HUDEP-2 (cell line): ENCODE measurements at regions not wholly inside any gene's neighbourhood (a gene's known extent, or its start where the extent isn't known, plus 50 kb on each side); places are given as distances from the start of the nearest gene placed in this dataset.
"Not testable (repeated sequence)": the region's sequence is repeated elsewhere in the genome, so short reads cannot be mapped to it uniquely, and the experiment has no call there.

Experiments
- DNase-seq, 76 experiments: peaks; one replicate each; lab custom pipeline; 2025; ENCODE audit not compliant: unreplicated experiment in 76 of 76; lab: John Stamatoyannopoulos, UW

DNA sequence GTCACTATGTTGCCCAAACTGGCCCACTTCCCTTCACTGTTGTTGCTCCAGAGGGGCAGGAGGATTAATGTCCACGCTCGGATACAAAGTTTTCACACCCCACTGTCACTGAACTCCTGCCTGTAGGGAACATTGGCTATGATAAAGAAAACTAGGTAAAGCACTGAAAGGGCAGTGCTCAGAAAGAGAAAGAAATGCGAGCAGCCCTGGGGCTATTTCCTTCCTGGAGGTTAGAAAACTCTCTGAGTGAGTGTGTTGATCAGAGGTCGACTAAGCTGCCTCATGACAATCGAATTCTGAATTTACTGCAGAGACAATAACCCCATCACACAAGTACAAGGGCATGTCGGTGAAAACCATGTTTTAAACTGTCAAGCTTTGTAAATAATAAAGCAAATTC, 227.2 kb upstream of the PITRM1 start:
- no peak for DNase-seq

GRCh38 chr10:3398825-3399646, 226.5 kb upstream of the PITRM1 start:
- DNase-seq: no peak

- no peak for DNase-seq
Measured at GRCh38 chr10:3397846-3398245, 225.3 kb upstream of the PITRM1 start.

- no peak for DNase-seq
Measured at GRCh38 chr10:3397231-3397630, 224.6 kb upstream of the PITRM1 start.

DNA sequence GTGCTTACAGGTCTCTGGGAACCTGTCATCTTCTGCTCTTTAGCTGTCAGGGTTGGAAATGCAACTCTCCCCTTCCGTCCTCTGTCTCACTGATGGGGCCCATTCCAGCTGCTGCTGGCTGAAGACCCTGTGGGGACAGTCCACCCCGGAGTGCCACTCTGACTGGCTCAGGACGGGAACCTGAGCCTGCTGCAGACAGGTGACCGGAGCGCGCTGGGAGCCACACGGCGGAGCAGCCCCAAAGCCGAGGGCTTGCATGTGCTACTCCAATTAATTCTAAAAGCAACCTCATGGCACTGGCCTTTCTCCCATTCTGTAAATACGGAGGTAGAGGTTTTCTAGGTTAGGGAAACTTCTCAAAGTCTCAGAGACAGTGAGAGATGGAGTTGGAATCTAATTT, 223.5 kb upstream of the PITRM1 start:
- no peak for DNase-seq

DNA sequence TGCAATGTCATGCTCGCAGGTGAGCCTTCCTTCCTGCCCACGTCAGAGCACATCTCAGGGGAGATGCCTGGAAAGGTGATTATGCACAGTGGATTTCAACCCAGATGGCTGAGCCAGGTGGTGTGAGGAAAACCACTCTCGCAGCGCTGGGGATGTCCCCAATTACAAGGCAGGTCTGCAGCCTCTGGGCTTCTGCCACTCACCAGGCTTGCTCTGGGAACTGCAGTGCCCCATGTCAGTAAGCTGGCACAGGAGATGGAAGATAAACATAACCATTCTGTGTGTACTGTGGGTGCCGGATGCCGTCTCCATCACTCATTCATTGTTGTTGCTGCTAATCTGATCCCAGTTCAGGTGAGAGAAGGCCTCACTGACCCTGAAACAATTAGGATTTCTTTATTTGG, 222.9 kb upstream of the PITRM1 start:
- no peak for DNase-seq

GRCh38 chr10:3395041-3395440, 222.5 kb upstream of the PITRM1 start:
- DNase-seq: no peak

DNA sequence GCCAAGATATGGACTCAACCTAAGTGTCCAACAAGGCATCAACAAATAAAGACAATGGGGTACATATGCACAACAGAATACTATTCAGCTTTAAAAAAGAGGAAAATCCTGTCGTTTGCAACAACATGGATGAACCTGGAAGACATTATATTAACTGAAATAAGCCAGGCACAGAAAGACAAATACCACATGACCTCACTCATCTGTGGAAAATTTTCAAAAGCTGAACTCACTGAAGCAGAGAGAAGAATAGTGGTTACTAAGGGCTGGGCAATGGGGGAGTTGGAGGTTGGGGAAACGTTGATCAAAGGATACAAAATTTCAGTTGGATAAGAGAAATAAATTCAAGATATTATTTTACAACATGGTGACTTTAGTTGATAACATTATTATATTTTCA, 221.4 kb upstream of the PITRM1 start:
- DNase-seq: no peak

DNA sequence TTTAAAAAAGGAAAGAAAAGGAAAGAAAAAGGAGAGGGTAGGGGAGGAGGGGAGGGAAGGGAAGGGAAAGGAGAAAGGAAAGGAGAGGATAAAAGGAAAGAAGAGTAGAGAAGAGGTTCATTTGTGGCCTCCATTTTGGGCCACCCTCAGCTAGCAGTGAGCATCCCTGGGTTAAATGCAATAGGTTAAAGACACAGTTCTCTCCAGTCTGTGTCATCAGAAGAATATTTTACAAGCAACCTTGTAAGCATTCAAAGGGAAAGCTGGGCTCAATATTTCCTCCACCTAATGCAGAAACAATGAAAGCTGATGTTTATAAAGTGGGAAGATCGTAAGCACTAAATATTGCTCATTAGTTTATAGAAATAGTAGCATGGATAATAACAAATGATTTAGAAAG, 219.1 kb upstream of the PITRM1 start:
- no peak for DNase-seq

DNA sequence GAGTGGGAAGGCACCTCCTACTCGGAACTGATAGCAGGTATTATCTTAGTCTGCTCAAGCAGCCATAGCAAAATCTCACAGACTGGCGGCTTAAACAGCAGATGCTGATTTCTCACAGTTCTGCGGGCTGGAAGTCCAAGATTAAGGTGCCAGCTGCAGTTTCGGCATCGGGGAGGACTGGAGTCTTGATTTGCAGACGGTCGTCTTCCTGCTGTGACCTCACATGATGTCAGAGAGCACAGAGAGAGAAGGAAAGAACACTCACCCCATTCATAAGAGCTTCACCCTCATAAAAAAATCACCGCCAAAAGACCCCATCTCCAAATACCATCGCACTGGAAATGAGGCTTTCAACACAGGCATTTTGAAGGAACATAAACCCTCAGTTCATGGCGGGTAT, 216.5 kb upstream of the PITRM1 start:
- DNase-seq: no peak

DNA sequence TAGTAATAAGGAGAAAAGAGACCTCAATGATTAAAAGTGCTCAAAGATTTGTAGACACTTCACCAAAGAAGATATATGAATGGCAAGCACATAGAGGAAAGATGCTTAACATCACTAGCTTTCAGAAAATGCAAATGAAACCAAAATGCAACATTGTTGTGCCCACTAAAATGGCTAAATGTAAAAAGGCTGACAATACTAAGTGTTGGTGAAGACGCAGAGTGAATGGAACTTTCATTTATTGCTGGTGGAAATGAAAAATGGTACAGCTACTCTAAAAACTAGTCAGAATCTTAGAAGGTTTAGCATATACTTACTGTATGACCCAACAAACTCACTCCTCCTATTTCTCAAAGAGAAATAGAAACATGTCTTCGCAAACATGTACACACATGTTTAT, 212.9 kb upstream of the PITRM1 start:
- no peak for DNase-seq

DNA sequence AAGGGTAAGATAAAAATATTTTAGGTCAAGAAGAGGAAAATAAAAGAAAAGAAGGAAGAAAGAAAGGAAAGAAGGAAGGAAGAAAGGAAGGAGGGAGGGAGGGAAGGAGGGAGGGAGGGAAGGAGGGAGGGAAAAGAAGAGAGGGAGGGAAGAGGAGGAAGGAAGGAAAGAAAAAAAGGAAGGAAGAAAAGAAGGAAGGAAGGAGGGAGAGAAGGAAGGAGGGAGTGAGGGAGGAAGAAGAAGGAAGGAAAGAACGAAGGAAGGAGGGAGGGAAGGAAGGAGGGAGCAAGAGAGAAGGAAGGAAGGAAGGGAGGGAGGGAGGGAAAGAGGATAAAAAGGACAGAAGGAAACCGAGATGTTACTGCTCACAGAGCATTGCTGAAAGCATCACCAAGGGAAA, 209.5 kb upstream of the PITRM1 start:
- DNase-seq: no peak

GRCh38 chr10:3380406-3381050, 207.9 kb upstream of the PITRM1 start:
- DNase-seq: no peak

- DNase-seq: no peak
Measured at GRCh38 chr10:3376631-3377030, 204.0 kb upstream of the PITRM1 start.

- DNase-seq: no peak
Measured at GRCh38 chr10:3375505-3375904, 202.9 kb upstream of the PITRM1 start.

DNA sequence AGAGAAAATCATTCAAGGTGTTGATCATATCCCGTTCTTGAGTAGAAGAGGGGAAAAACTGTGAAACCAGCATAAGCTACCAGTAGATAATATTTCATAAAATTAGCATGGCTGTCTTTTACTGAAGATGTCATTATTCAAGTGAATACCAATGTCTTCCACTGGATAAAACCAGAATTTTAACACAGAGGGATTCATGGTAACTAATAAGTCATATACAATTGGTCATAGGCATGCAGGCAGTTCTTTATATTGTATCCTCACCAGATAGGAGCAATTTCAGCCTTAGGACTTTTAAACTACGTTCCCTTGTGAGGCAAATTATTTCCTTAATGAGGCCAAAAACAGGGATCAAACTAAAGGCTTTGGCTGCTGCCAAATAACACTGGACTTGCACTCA, 202.3 kb upstream of the PITRM1 start:
- DNase-seq: no peak

- DNase-seq: not testable (repeated sequence)
Measured at GRCh38 chr10:3373374-3374027, 200.9 kb upstream of the PITRM1 start.

DNA sequence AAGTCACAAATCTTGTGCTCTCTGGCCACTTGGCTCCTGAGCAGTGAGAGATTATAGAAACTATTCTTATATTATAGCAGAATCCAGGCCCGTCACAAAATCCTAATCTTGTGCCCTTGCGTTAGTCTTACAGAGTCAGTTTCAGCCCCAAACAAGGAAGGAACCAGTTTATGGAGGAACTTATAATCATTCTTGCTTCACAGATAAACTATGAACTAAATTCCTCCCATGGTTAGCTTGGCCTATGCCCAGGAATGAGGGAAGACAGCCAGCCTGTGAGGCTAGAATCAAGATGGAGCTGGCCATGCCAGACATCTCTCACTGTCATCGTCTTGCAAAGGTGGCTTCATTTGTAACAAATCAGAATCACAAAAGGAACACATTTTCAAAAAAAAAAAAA, 199.7 kb upstream of the PITRM1 start:
- DNase-seq: no peak

DNA sequence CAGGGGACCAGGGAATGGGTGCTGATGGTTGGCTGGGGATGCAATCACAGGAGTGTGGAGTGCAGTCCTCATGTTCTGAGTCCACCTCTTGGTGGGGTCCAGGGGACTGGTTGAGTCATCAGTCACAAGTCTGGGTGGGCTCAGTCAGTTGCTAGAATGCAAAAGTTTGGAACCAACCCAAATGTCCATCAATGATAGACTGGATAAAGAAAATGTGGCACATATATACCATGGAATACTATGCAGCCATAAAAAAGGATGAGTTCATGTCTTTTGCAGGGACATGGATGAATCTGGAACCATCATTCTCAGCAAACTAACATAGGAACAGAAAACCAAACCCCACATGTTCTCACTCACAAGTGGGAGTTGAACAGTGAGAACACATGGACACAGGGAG, 199.0 kb upstream of the PITRM1 start:
- DNase-seq: not testable (repeated sequence)

DNA sequence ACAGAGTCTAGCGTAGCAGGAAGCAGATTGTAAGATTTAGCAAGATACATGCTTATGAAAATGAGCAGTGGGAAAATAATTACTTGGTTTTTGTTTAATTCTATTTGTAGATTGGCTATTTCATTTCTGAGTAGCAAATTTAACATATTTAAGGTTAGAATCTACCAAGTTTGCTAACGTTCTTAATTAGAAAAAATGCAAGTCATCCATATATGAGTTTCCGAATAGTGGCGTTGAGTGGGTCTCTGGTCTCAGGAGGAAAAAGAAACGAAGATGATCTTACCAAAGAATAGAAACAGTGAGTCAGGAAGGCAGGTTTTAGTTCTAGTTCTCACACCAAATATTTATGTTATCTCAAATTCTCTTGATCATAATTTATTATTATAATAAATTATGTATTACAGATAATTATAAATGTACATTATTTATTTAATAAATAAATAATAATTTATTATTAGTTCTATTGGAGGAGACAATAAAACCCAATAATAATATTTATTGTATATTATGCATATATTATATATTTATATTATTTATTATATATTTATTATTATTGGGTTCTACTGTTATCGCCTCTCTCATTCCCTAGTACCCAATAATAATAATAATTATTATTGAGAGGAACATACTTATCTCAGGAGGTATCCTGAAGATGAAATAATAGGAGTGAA, 194.3 kb upstream of the PITRM1 start:
- DNase-seq: no peak

GRCh38 chr10:3366043-3366442, 193.5 kb upstream of the PITRM1 start:
- DNase-seq: no peak
